PC-3 (cell line): ENCODE measurements at regions not wholly inside any gene's neighbourhood (a gene's known extent, or its start where the extent isn't known, plus 50 kb on each side); places are given as distances from the start of the nearest gene placed in this dataset.

Experiments
- ATAC-seq: fragments of 200-7000 bp; cut with Tn5 transposase; 2 replicates; pipeline ENCODE4 v1.9.1; 2020; ENCODE audit warnings: mild to moderate bottlenecking, moderate library complexity
- BruUV-seq: library from RNA; stranded (reverse); fragments of 400-500 nt; replicated peaks from 2 replicates; lab custom pipeline; 2021; lab: Mats Ljungman, UMichigan
- CTCF ChIA-PET: fragments of 300-600 bp; sonication (Branson Sonifier 250); formaldehyde crosslinking; loops from one replicate; lab custom pipeline; 2022; ENCODE audit warnings: antibody characterized with exemption; lab: Charles Lee
- POLR2A ChIA-PET: fragments of 300-600 bp; sonication (Branson Sonifier 250); formaldehyde crosslinking; loops from one replicate; lab custom pipeline; 2022; ENCODE audit warnings: antibody characterized with exemption; ENCODE audit not compliant: unreplicated experiment; lab: Charles Lee
- DNase-seq: peaks from one replicate; pipeline ENCODE4 v3.0.0-alpha.2; 2015
- H2AFZ ChIP-seq: fragments of 300-600 bp; sonication (generic); 2 replicates; pipeline ENCODE4 v1.6.0; 2016; ENCODE audit warnings: antibody characterized with exemption, low read length
- H3F3A ChIP-seq: fragments of 300-600 bp; sonication (generic); one replicate; pipeline ENCODE4 v1.6.0; 2017; ENCODE audit warnings: antibody characterized with exemption, low read length, control low read depth, mild to moderate bottlenecking; ENCODE audit not compliant: unreplicated experiment
- H3K27ac ChIP-seq: fragments of 300-600 bp; sonication (generic); 2 replicates; pipeline ENCODE4 v1.5.1; 2016; ENCODE audit warnings: mild to moderate bottlenecking, low read length
- H3K27me3 ChIP-seq: fragments of 300-600 bp; sonication (generic); 2 replicates; pipeline ENCODE4 v1.6.1; 2016; ENCODE audit warnings: low read length, mixed read lengths
- H3K36me3 ChIP-seq: fragments of 300-600 bp; sonication (generic); 2 replicates; pipeline ENCODE4 v1.6.1; 2016; ENCODE audit warnings: low read depth, mixed run types, low read length, mixed read lengths
- H3K4me1 ChIP-seq: fragments of 300-600 bp; sonication (generic); 2 replicates; pipeline ENCODE4 v1.5.1; 2016; ENCODE audit warnings: low read length; ENCODE audit not compliant: insufficient read depth
- H3K4me2 ChIP-seq: fragments of 300-600 bp; sonication (generic); 2 replicates; pipeline ENCODE4 v1.6.0; 2016; ENCODE audit warnings: low read length
- H3K4me3 ChIP-seq: fragments of 300-600 bp; sonication (generic); 2 replicates; pipeline ENCODE4 v1.5.1; 2016; ENCODE audit warnings: mild to moderate bottlenecking, low read length, mixed read lengths
- H3K79me2 ChIP-seq: fragments of 300-600 bp; sonication (generic); 2 replicates; pipeline ENCODE4 v1.6.1; 2017; ENCODE audit warnings: low read length, mixed read lengths
- H3K9ac ChIP-seq: fragments of 300-600 bp; sonication (generic); 2 replicates; pipeline ENCODE4 v1.6.0; 2016; ENCODE audit warnings: mild to moderate bottlenecking, low read length
- H3K9me2 ChIP-seq: fragments of 300-600 bp; sonication (generic); replicated peaks from 2 replicates; pipeline ENCODE4 v1.6.1; 2016; ENCODE audit warnings: mixed run types, low read length, mixed read lengths
- H3K9me3 ChIP-seq: fragments of 300-600 bp; sonication (generic); 2 replicates; pipeline ENCODE4 v1.6.1; 2016; ENCODE audit warnings: low read length, mixed read lengths
- H4K20me1 ChIP-seq: fragments of 300-600 bp; sonication (generic); 2 replicates; pipeline ENCODE4 v1.6.1; 2016; ENCODE audit warnings: low read length, mixed read lengths
- EZH2 ChIP-seq: fragments of 300-600 bp; sonication (generic); IDR thresholded peaks from one replicate; pipeline ENCODE4 v1.6.1; 2017; ENCODE audit warnings: antibody characterized with exemption, mild to moderate bottlenecking, low read length; ENCODE audit not compliant: unreplicated experiment
- EZH2phosphoT487 ChIP-seq: fragments of 300-600 bp; sonication (generic); IDR thresholded peaks from 2 replicates; pipeline ENCODE4 v1.6.1; 2018; ENCODE audit warnings: mild to moderate bottlenecking, antibody characterized with exemption, low read length, borderline replicate concordance
- intact Hi-C: fragments of 100-400 bp; cut with micrococcal nuclease; formaldehyde crosslinking; loops from 2 replicates; pipeline ENCODE4 v1.9.0; 2023
- TF ChIP-seq, protein P1 (sequence below): fragments of 300-600 bp; sonication (generic); conservative IDR thresholded peaks from 2 replicates; pipeline ENCODE4 v1.5.1; 2017; ENCODE audit warnings: antibody characterized with exemption, low read depth, mild to moderate bottlenecking, low read length

DNA sequence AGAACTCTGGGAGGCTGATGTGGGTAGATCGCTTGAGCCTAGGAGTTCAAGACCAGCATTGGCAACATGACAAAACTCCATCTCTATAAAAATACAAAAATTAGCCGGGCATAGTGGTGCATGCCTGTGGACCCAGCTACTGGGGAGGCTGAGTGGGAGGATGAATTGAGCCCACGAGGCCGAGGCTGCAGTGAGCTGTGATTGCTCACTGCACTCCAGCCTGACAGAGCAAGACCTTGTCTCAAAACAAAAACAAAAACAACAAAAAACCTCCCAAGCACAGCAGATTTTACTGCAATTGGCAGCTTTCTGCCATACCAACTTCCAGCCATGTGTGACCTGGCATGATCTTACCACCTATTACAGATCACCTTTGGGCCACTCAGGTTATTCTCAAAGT is 57.7 kb upstream of the LRPPRC start:
- no peaks in the 10 kb centered on the region for H3K79me2 ChIP-seq
- H3K4me1 ChIP-seq: no peaks in the 10 kb centered on the region
- no peaks in the 10 kb centered on the region for H3K36me3 ChIP-seq
- CTCF ChIA-PET: interaction anchor here (0.6 kb wide), 1 partner anchor 16 kb away, joined by 3 read pairs; no protein-coding TSS in a partner anchor
- no peak overlapping the region for H3K4me3 ChIP-seq
- H2AFZ ChIP-seq: no peak overlapping the region
- H3K4me2 ChIP-seq: no peak overlapping the region
- POLR2A ChIA-PET: no interaction called here
- ATAC-seq (no peak), DNase-seq (no peak)
- no peaks in the 10 kb centered on the region for H3K27me3 ChIP-seq
- H3F3A ChIP-seq: no peaks in the 10 kb centered on the region
- H3K9ac ChIP-seq: no peak overlapping the region
- H3K27ac ChIP-seq: no peak overlapping the region
- TF ChIP-seq EZH2: no peak
- TF ChIP-seq, protein P1, sequence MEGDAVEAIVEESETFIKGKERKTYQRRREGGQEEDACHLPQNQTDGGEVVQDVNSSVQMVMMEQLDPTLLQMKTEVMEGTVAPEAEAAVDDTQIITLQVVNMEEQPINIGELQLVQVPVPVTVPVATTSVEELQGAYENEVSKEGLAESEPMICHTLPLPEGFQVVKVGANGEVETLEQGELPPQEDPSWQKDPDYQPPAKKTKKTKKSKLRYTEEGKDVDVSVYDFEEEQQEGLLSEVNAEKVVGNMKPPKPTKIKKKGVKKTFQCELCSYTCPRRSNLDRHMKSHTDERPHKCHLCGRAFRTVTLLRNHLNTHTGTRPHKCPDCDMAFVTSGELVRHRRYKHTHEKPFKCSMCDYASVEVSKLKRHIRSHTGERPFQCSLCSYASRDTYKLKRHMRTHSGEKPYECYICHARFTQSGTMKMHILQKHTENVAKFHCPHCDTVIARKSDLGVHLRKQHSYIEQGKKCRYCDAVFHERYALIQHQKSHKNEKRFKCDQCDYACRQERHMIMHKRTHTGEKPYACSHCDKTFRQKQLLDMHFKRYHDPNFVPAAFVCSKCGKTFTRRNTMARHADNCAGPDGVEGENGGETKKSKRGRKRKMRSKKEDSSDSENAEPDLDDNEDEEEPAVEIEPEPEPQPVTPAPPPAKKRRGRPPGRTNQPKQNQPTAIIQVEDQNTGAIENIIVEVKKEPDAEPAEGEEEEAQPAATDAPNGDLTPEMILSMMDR: no peak
- no peak for TF ChIP-seq EZH2phosphoT487
- H3K9me3 ChIP-seq: no peaks in the 10 kb centered on the region
- H3K9me2 ChIP-seq: no peaks in the 10 kb centered on the region
- intact Hi-C loops: no loop called here
- no TSS peak for BruUV-seq
- H4K20me1 ChIP-seq: no peaks in the 10 kb centered on the region

DNA sequence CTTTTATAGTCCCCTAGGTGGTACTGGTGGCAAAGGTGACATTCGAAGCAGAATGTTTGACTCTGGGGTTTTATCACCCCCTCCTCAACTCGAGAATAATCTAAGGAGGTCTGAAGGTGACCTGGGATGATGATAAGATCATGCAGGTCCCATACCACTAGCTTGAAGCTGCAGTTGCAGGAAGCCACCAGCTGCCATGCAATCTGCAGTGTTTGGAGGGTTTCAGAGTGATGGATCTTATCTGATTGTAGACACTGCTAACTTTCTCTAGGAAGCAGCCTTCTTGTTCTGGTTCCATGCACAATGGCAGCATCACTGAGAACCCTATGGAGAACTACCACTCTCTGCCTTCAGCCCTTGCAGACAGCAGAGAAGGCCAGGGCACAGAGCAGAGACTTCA is 59.4 kb upstream of the LRPPRC start:
- POLR2A ChIA-PET: no interaction called here
- DNase-seq: no peak
- H2AFZ ChIP-seq: no peak overlapping the region

DNA sequence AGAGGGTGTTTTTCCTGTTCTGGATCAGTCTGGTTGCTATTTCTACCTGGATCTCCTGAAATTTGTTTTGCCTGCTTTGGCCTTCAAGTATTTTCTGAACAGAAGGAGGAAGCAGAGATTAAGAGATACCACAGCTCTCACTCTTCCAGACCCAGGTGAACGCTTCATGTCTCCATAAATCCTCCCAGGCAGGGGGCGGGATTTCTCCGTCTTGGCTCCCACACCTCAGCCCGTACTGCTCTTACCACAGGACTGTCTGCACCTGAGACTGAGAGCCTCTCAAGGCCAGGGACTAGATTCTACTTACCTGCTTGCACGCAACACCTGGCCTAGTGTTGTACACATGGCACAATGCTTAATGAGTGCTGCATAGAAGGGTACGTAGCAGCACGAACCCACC is 59.9 kb upstream of the LRPPRC start:
- no TSS peak for BruUV-seq
- no peak for ATAC-seq
- Histone ChIP-seq H3K9me2 (no peaks in the 10 kb centered on the region), H3K4me2 (no peak overlapping the region), H3K4me1 (no peaks in the 10 kb centered on the region), H3K79me2 (no peaks in the 10 kb centered on the region), H3K27ac (no peak overlapping the region), H3K9ac (no peak overlapping the region), H3K36me3 (no peaks in the 10 kb centered on the region), H3K9me3 (no peaks in the 10 kb centered on the region), H2AFZ (no peak overlapping the region), H3K27me3 (no peaks in the 10 kb centered on the region), H3K4me3 (no peak overlapping the region), H4K20me1 (no peaks in the 10 kb centered on the region), H3F3A (no peaks in the 10 kb centered on the region)
- intact Hi-C loops: no loop called here
- no peak for DNase-seq
- no peak for TF ChIP-seq EZH2phosphoT487
- no peak for TF ChIP-seq EZH2
- TF ChIP-seq, protein P1: no peak
- ChIA-PET POLR2A (no interaction called here), CTCF (no interaction called here)

More for the DNA sequence above, 59.4 kb upstream of the LRPPRC start:
- no peaks in the 10 kb centered on the region for H3K79me2 ChIP-seq
- no peaks in the 10 kb centered on the region for H3K36me3 ChIP-seq
- TF ChIP-seq, protein P1: no peak
- TF ChIP-seq EZH2 (no peak), EZH2phosphoT487 (no peak)
- H3K9me2 ChIP-seq: no peaks in the 10 kb centered on the region
- no peak for ATAC-seq
- no peaks in the 10 kb centered on the region for H3F3A ChIP-seq
- no peak overlapping the region for H3K4me2 ChIP-seq
- no peaks in the 10 kb centered on the region for H4K20me1 ChIP-seq
- no peaks in the 10 kb centered on the region for H3K4me1 ChIP-seq
- CTCF ChIA-PET: no interaction called here
- no peaks in the 10 kb centered on the region for H3K9me3 ChIP-seq
- no peaks in the 10 kb centered on the region for H3K27me3 ChIP-seq
- intact Hi-C loops: no loop called here
- no peak overlapping the region for H3K4me3 ChIP-seq
- H3K9ac ChIP-seq: no peak overlapping the region
- BruUV-seq: no TSS peak
- no peak overlapping the region for H3K27ac ChIP-seq
